Inferior parietal cortex (tissue), 1 donor: ENCODE measurements at regions not wholly inside any gene's neighbourhood (a gene's known extent, or its start where the extent isn't known, plus 50 kb on each side); places are given as distances from the start of the nearest gene placed in this dataset.
"Not testable (repeated sequence)": the region's sequence is repeated elsewhere in the genome, so short reads cannot be mapped to it uniquely, and the experiment has no call there.

Experiments
- DNase-seq: peaks from one replicate; pipeline ENCODE4 v3.0.0-alpha.2; 2016; ENCODE audit errors: extremely low spot score

DNA sequence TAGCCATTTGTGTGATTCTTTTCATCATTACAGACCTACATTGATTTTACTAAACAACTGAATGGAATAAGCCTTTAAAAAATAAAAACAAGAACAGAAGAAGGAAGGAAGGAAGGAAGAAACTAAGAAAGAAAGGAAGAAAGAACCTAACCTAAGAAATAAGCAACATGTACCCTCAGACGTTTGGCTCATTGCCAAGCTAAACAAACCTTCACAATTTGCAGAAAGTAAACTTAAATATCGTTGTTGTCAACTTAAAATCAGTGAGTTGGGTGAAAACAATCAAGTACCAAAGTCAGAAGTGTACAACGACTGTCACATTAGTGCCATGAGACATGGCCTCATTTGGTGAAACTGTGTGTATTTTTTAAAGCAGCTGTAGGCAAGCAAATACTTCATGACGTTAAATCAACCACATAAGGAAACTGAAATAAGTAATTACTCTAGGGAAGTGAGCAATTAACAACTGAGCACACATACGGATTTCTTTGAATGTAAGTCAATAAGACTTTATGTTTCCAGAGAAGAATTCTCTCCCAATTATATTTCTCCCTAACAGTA, 313.1 kb upstream of the TMPRSS15 start:
- DNase-seq = no peak

DNA sequence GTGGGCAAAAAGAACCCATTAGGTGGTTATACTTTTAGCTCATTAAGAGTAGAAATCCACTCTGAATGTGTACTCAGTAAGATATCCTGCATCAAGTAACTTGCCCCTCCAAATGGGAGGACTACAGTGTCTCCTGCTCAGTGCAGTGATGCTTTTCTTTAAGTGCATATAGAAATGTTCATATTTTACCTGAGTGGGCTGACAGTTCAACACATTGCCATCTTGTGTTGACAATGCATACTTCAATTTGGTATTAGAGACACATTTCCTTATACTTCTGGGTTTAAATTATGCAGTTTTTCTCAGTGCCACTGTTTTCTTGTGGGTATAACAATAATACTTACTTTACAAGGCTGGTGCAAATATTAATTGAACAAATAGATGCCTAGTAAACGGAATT, 318.6 kb upstream of the TMPRSS15 start:
- no peak for DNase-seq

DNA sequence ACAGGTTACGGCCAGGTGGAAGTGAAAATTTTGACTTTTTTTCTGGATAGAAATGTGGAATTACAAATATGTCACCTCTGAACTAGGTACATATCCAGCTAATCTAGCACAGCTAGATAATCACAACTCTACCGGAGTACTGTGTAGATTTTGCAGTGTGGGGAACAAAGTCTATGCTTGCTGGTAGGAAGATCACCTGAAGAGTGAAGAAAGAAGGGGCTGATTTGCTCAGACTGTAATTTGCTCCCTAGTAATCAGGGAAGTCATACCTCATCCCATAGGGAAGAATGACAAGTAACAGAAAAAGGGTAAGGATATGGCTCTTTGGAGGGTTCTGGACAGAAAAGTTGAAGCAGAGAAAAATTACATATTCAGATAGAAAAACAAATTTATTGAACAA, 319.6 kb upstream of the TMPRSS15 start:
- no peak for DNase-seq

DNA sequence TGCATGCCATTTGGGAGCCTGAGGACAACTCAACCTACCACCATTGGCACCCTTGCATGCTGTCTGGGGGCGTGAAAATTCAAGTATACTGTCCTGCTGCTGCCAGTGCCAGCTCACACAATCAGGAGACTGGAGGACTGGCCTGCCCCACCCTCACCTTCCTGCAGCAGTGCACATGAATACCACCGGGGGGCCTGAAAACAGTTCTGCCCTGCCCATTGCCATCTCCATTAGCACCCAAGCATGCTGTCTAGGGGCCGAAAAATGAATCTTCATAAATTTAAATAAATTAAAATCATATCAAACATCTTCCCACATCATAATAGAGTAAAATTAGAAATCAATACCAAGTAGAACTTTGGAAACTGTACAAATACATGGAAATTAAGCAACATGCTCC, 322.1 kb upstream of the TMPRSS15 start:
- DNase-seq = no peak

DNA sequence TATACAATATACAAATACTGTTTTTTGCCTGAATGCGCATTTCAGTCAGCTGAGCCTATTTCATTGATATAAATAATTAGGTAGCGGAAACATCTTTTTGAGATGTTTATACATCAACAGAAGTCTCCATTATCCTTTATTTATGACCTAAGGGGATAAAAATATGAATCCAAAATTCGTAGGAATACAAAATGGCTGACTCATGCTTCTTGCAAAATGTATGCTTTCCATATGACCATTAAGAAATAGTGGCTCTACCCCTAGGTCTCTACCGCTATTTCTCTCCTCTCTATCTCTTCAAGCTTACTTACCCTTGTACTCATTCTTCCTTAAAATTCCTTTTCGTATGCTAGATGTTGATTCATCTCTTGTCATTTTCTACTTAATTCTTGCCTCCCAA, 338.4 kb upstream of the TMPRSS15 start:
- no peak for DNase-seq

DNA sequence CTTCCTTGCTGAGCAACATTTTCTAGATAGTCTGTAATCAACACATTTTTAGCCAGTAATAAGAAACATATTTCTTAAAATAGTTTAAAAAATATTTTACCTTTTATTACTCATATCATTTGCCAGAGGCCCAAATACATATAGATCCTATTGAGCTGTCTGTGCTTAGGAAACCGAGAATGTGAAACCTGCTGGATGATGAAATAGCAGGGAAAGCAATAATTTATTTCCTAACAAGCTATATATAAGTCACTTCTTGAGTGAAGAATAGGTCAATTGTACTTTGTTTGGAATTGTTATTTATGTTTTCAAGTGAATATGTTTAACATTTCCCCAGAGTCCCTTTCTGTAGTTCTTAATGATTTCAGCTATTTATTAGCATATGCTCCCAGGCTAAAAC, 339.9 kb upstream of the TMPRSS15 start:
- DNase-seq = no peak

DNA sequence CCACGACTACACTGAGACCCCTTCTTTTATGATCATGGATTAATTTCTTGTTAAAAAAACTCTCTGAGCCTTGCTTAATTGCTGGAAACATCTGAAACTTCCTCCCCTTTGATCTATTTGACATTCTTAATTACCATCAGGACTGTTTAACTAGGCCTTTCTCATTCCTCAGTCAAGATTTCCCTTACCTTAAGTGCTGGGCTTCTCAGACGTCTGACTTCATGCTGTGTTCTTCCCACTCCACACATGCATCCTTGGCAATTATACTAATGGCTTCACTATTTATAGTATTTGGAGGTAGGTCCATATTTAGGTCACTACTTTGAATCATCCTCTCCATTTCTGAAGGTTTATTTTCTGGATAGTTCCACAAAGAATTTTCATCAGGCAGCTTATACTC, 341.3 kb upstream of the TMPRSS15 start:
- no peak for DNase-seq

DNA sequence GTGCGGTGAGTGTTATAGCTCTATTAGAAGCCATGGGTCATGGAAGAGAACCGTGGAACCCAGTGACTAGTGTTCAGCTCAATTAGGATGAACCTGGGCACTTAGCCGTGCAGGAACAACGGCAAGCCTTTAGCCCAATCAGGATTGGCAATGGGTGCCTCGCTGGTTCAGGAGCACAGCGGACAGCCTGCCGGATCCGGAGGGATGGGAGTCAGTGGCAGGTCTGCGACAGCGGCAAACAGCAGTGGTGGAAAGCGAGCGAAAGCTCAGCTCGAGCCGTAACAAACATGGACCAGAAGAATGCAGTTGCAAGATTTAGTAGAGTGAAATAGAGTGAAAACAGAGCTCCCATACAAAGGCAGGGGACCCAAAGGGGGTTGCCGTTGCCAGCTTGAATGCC, 349.3 kb upstream of the TMPRSS15 start:
- not testable (repeated sequence) for DNase-seq

DNA sequence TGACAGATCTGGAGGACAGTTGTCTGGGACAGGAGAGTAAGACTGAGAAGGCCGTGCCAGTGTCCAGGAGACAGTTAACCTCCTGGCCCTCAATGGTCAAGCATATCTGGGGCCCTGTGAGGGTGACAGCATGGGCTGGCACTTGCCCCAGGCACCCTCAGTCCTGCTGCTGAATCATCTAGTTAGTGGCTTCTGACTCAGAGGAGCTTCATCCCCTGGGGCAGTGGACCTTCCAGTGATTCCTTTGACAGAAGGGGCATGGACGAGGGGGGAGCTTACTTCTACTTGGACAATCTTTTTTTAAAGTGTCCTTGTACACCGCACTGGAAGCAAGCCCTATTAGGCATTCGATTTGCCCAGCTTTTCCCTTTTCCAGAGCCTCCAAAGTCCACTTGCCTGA, 352.7 kb upstream of the TMPRSS15 start:
- DNase-seq = not testable (repeated sequence)

DNA sequence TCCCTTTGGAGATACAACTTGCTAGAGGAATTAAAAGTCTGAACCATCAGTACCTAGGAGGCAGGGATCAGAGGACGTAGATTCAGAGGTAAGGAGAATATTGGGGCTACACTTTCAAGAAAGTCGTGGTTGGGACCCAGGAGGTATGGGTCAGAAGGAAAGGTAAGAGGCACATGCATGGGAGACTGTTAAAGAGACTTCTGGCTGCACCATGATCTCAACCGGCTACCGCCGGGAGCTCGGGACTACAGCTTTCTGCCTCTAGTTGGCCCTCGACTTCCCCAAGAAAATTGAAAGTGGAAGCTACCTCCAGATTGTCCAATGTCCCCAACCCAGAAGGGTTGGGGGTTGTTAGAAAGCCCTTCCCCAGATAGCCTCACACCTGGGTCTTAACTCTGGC, 355.7 kb upstream of the TMPRSS15 start:
- DNase-seq = no peak

DNA sequence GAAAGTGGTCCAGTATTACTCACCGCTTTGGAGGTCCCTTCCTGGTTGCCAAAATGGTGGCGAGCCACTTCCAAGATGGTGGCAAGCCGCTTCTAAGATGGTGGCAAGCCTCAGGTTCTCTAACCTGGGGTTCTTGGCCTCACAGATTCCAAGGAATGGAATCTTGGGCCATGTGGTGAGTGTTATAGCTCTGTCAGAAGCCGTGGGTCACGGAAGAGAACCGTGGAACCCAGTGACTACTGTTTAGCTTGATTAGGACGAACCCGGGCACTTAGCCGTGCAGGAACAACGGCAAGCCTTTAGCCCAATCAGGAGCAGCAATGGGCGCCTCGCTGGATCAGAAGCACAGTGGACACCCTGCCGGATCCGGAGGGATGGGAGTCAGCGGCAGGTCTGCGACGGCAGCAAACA, 356.2 kb upstream of the TMPRSS15 start:
- DNase-seq = no peak

DNA sequence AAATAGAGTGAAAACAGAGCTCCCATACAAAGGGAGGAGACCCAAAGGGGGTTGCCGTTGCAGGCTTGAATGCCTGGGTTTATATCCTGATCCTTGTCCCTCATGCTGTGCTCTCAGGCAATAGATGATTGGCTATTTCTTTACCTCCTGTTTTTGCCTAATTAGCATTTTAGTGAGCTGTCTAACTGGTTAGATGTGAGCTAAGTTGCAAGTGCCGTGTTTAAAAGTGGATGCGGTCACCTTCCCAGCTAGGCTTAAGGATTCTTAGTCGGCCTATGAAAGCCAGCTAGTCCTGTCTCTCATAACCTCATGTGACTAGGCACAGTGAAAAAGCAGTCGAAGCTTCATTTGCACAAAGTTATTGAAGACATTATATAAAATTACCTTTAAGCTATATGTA, 356.7 kb upstream of the TMPRSS15 start:
- DNase-seq = no peak

DNA sequence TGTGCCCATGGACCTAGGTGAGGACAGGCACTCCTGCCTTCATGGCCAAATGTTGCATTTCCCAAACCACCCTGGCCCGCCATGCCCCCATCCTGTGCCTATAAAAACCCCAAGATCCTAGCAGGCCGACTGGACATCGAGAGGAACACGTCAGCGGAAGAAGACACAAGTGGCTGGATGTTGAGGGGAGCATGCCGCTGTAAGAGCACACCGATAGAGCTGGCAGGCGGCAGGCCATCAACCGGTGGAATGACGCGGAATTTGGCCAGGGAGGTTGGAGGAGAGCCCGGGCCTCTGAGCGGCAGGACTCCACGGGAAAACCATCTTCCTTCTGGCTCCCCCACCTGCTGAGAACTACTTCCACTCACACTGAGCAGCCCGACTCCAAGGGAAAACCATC, 361.1 kb upstream of the TMPRSS15 start:
- no peak for DNase-seq

DNA sequence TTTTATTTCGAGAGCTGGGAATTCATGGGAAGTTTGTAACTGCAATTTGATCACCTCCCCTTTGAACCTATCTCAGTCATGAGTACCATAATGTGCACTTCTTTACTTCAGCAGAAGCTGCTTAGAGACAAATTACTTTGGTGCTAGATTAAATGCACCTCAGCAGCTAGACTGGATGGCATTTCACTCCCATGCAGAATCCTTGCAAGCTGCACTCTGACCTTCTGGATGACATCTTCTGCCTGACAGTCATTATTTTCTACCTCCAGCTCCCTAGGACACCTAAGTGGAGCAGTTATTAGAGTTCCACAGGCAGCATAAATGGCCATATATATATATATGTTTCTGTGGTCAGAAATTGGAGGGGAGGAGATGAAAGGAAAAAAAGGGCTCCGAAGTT, 366.0 kb upstream of the TMPRSS15 start:
- DNase-seq = no peak

DNA sequence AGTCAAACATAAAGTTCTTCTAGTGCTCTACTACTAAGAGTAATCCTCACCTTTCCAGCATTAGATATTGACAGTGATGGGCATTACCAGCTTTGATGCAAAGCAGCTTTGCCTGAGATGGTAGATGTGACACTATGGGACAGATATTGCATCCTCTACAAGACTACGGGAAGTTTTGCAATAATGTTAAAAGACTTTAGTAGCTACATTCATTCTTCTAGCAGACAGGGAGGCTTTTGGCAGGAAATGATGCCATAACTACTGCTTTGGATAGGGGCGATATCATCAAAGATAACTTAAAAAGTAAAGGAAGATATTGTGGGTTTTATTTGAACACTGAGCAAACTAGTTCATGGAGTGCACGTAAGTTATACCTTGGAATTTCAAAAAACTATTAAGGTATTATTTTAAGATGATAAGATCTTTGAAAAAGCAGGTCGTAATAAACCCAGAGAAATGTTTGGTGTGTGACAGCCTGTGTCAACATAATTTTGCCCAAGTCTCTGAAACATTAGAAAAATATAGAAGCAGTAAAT, 368.3 kb upstream of the TMPRSS15 start:
- DNase-seq = no peak

DNA sequence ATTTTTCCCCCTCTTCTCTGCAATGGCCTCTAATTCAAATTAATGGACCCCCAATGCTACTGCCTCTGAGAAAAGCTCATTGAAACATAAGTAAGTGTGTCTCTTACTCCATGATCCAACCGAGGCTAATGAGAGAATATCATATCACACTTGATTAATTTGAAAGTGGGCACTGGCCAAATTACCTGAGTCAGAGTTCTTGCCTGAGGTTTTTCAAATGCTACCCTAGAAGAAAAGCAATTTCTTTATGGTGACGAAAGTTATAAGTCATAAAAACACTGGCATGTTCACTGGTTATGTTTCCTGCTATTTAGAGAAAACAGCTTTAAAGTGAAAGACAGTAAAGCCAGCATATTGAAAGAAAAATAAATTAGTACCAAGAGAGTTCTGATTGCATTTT, 368.8 kb upstream of the TMPRSS15 start:
- no peak for DNase-seq

DNA sequence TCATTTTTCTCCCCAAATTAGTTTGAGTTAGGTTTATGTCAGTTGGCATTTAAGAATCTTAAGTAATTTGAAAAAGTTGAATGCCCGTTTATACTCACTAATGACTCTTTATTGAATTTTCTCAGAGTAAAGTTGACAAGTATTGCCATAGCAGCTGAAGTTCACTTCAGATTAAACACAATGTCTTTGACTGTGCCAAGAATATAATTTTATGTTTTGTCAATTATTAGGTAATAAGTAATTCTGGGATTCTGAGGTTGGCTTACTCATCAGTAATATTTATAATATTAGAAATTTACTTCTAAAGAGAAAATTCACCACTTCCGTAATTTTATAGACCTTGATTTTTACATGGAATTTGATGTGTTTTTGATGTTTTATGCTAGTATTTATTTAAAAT, 369.3 kb upstream of the TMPRSS15 start:
- no peak for DNase-seq

DNA sequence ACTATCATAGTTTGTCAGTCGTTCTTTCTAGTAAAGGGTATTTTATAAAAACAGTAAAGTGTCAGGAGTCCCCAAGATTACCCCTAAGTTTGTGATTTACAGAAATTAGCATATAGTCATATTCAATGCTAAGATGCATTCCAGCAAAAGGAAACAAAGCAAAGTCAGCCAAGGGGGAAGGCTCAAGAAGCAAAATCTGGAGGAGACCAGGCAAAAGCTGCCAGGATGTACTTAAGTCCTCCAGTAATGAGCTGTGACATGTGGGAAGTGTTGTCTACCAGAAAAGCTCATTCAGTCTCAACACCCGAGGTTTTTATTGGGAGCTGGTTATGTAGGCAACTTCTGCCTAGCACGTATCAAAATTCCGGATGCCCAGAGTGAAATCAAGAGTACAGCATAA, 373.4 kb upstream of the TMPRSS15 start:
- DNase-seq = no peak

DNA sequence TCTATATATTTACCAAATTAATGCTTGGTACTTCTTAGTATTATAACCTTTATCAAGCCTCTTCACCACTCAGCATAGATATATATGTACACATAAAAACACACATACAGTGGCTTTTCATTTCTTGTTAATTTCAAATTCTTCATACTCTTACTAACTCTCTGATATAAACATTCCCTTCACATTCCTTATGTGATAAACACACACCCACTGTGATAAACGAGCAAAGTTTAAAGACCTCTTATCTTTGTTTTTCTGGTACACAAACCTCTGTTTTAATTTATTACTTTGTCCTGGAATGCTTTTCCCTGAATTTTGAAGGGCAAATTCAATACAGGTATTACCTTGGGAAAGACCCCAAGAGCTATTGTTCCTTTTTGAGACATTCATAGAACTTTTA, 379.1 kb upstream of the TMPRSS15 start:
- no peak for DNase-seq

DNA sequence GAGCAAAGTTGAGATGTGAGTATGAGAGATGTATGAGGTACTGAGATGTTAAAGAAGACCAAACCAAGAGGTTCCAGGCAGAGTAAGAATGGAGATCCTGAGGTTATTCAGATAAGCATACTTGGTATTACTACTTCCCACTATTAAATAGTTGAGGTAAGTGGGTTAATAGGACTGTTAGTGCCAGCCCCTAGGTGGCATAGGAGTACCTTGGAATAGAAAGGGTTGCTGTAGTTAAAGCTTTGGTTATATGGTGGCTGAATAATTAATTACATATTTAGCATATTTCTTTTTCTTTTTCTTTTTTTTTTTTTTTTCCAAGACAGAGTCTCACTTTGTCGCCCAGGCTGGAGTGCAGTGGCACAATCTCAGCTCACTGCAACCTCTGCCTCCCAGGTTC, 397.9 kb upstream of the TMPRSS15 start:
- DNase-seq = no peak

DNA sequence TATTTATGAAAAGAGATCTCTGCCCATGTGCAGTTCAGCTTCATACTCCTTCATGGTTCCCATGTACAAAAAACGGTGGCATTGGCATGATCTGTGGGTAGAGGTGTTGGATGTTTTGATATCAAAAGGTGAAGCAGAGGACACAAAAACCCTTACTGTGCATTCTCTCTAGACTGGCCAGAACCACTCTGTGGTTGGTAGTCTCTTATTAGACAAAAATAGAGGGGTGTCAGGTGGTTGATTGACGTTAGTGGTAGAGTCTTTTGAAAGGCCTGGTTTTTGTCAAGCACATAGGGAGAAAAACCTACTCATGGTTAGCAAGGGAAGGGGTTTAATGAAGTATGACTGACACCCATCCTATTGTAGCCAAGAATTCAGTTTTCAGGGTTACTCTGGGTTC, 400.0 kb upstream of the TMPRSS15 start:
- DNase-seq = no peak

DNA sequence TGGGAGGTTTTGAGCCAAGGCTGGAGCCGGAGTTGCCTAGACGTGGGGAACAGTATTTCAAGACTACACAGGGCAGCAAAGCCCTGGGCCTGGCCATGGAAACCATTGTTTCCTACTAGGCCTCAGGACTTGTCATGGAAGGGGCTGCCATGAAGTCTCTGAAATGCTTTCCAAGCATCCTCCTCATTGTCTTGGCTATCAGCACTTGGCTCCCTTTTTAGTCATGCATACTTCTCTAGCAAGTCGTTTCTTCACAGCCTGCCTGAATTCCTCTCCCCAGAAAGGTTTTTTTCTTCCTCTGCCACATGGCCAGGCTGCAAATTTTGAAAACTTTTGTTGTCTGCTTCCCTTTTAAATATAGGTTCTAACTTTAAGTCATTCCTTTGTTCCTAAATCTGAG, 406.6 kb upstream of the TMPRSS15 start:
- no peak for DNase-seq

DNA sequence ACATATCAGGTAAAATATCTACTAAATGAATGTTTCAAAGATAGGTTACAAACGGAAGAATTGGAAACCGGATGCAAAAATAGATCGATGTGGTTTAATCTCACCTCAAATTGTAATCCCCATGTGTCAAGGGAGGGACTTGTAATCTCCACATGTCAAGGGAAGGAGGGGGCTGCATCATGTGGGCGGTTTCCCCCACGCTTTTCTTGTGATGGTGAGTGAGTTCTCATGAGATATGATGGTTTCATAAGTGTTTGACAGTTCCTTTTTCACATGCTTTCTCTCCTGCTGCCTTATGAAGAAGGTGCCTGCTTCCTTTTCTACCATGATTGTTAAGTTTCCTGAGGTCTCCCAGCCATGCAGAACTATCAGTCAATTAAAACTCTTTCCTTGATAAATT, 408.7 kb upstream of the TMPRSS15 start:
- DNase-seq = no peak

DNA sequence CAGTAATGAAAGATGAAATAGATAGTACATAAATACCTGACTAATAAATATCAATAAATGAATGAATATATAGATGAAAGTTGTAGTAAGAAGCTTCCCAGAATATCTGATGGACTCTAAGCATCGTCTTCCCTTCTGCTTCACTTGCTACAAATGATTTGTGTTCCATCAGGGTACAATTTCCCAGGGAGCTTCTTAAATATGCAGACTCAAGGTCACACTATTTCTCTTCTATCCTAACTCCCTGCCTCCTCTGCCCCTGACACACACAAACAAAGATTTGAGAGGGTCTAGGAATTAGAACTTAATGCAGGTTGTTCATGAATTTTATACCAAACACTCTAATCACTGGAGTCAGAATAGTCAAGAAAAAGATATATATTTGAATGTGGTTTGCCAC, 415.9 kb upstream of the TMPRSS15 start:
- no peak for DNase-seq
